PC-9 (cell line): ENCODE measurements at regions not wholly inside any gene's neighbourhood (a gene's known extent, or its start where the extent isn't known, plus 50 kb on each side); places are given as distances from the start of the nearest gene placed in this dataset.

Experiments used
- BruUV-seq: library from RNA; stranded (reverse); fragments of 400-500 nt; replicated peaks from 2 replicates; lab custom pipeline; 2021; lab: Mats Ljungman, UMichigan
- CTCF ChIA-PET: fragments of 300-600 bp; sonication (Branson Sonifier 250); formaldehyde crosslinking; loops from one replicate; lab custom pipeline; 2022; ENCODE audit warnings: antibody characterized with exemption; lab: Charles Lee
- POLR2A ChIA-PET: fragments of 300-600 bp; sonication (Branson Sonifier 250); formaldehyde crosslinking; loops from one replicate; lab custom pipeline; 2022; ENCODE audit warnings: antibody characterized with exemption; ENCODE audit not compliant: unreplicated experiment; lab: Charles Lee
- DNase-seq, 2 experiments: peaks; one replicate each; pipeline versions ENCODE4 v3.0.0 to v3.0.0-alpha.2; 2015 to 2022; ENCODE audit warnings: mixed read lengths in 1 of 2
- H2AFZ ChIP-seq: fragments of 200-600 bp; sonication (generic); 2 replicates; pipeline ENCODE4 v1.8.1; 2017; ENCODE audit warnings: antibody characterized with exemption
- H3F3A ChIP-seq: fragments of 200-600 bp; sonication (generic); 2 replicates; pipeline ENCODE4 v1.8.1; 2017; ENCODE audit warnings: antibody characterized with exemption, mild to moderate bottlenecking, low read depth; ENCODE audit not compliant: insufficient read depth
- H3K27ac ChIP-seq: fragments of 200-600 bp; sonication (generic); 2 replicates; pipeline ENCODE4 v1.6.1; 2016; ENCODE audit warnings: mixed run types
- H3K27me3 ChIP-seq: fragments of 200-600 bp; sonication (generic); 2 replicates; pipeline ENCODE4 v1.6.1; 2016; ENCODE audit warnings: low read depth, mixed run types; ENCODE audit not compliant: insufficient read depth
- H3K36me3 ChIP-seq: fragments of 200-600 bp; sonication (generic); 2 replicates; pipeline ENCODE4 v1.6.1; 2016; ENCODE audit warnings: low read depth, mixed run types
- H3K4me1 ChIP-seq: fragments of 200-600 bp; sonication (generic); replicated peaks from 2 replicates; pipeline ENCODE4 v1.6.1; 2016; ENCODE audit warnings: mixed run types; ENCODE audit not compliant: insufficient read depth
- H3K4me2 ChIP-seq: fragments of 200-600 bp; sonication (generic); 2 replicates; pipeline ENCODE4 v1.6.1; 2017; ENCODE audit warnings: mixed run types
- H3K4me3 ChIP-seq: fragments of 200-600 bp; sonication (generic); 2 replicates; pipeline ENCODE4 v1.6.1; 2016; ENCODE audit warnings: mixed run types
- H3K79me2 ChIP-seq: fragments of 200-600 bp; sonication (generic); 2 replicates; pipeline ENCODE4 v1.6.1; 2017; ENCODE audit warnings: low read depth, mixed run types
- H3K9me2 ChIP-seq: fragments of 200-600 bp; sonication (generic); 2 replicates; pipeline ENCODE4 v1.8.1; 2017; ENCODE audit warnings: mild to moderate bottlenecking; ENCODE audit not compliant: insufficient read depth
- H3K9me3 ChIP-seq: fragments of 200-600 bp; sonication (generic); 2 replicates; pipeline ENCODE4 v1.8.1; 2016; ENCODE audit warnings: low read depth; ENCODE audit not compliant: insufficient read depth
- H4K20me1 ChIP-seq: fragments of 200-600 bp; sonication (generic); 2 replicates; pipeline ENCODE4 v1.8.1; 2017; ENCODE audit not compliant: insufficient read depth
- EZH2 ChIP-seq: fragments of 200-600 bp; sonication (generic); IDR thresholded peaks from 2 replicates; pipeline ENCODE4 v1.8.0; 2017; ENCODE audit warnings: antibody characterized with exemption, low read depth
- intact Hi-C: fragments of 100-400 bp; cut with micrococcal nuclease; formaldehyde crosslinking; loops from one replicate; pipeline ENCODE4 v1.10.0; 2022; ENCODE audit not compliant: unreplicated experiment
- TF ChIP-seq, protein P1 (sequence below): fragments of 200-600 bp; sonication (generic); conservative IDR thresholded peaks from 2 replicates; pipeline ENCODE4 v1.6.1; 2017; ENCODE audit warnings: mixed run types, antibody characterized with exemption, mild to moderate bottlenecking, moderate library complexity

GRCh38 chr14:29444805-29445204 lies 482.8 kb downstream of the PRKD1 start:
- CTCF ChIA-PET: no interaction called here
- TF ChIP-seq, protein P1, sequence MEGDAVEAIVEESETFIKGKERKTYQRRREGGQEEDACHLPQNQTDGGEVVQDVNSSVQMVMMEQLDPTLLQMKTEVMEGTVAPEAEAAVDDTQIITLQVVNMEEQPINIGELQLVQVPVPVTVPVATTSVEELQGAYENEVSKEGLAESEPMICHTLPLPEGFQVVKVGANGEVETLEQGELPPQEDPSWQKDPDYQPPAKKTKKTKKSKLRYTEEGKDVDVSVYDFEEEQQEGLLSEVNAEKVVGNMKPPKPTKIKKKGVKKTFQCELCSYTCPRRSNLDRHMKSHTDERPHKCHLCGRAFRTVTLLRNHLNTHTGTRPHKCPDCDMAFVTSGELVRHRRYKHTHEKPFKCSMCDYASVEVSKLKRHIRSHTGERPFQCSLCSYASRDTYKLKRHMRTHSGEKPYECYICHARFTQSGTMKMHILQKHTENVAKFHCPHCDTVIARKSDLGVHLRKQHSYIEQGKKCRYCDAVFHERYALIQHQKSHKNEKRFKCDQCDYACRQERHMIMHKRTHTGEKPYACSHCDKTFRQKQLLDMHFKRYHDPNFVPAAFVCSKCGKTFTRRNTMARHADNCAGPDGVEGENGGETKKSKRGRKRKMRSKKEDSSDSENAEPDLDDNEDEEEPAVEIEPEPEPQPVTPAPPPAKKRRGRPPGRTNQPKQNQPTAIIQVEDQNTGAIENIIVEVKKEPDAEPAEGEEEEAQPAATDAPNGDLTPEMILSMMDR: no peak
- no peak for TF ChIP-seq EZH2
- no peaks in the 10 kb centered on the region for H3K9me3 ChIP-seq
- H3K4me1 ChIP-seq: no peaks in the 10 kb centered on the region
- intact Hi-C loops: no loop called here
- no peak for DNase-seq
- no TSS peak for BruUV-seq
- H3F3A ChIP-seq: no peaks in the 10 kb centered on the region
- H3K27me3 ChIP-seq: no peaks in the 10 kb centered on the region
- H3K4me2 ChIP-seq: no peak overlapping the region
- no peaks in the 10 kb centered on the region for H3K9me2 ChIP-seq
- no peak overlapping the region for H3K27ac ChIP-seq
- H4K20me1 ChIP-seq: no peaks in the 10 kb centered on the region
- POLR2A ChIA-PET: no interaction called here
- H3K79me2 ChIP-seq: no peaks in the 10 kb centered on the region
- no peaks in the 10 kb centered on the region for H3K36me3 ChIP-seq
- no peak overlapping the region for H2AFZ ChIP-seq
- H3K4me3 ChIP-seq: no peak overlapping the region

DNA sequence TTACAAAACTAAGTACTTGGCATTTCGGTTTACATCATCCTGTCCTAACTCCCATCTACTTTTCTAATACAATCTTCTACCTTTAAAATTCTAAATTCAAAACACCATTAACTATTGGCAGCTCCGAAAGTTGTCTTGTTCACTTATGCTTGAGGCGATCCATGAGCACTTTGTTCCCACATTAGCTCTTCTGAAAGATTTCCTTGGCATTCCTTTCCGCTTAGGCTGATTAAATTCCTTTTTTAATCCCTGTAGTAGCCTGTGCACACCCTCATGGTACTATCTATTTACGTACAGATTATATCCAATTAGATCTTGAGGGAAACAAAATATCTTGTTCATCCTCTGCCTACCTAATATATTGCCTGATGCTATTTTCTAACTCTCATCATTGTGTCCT lies 480.7 kb downstream of the PRKD1 start:
- Histone ChIP-seq H4K20me1 (no peaks in the 10 kb centered on the region), H3K9me2 (no peaks in the 10 kb centered on the region), H3K79me2 (no peaks in the 10 kb centered on the region), H3K4me3 (no peak overlapping the region), H3K27me3 (no peaks in the 10 kb centered on the region), H3K27ac (no peak overlapping the region), H3K4me1 (no peaks in the 10 kb centered on the region), H2AFZ (no peak overlapping the region), H3K4me2 (no peak overlapping the region), H3K36me3 (no peaks in the 10 kb centered on the region), H3F3A (no peaks in the 10 kb centered on the region), H3K9me3 (no peaks in the 10 kb centered on the region)
- DNase-seq: no peak
- TF ChIP-seq, protein P1: no peak
- TF ChIP-seq EZH2: no peak
- ChIA-PET POLR2A (no interaction called here), CTCF (no interaction called here)
- intact Hi-C loops: no loop called here
- BruUV-seq: no TSS peak

- no peak for TF ChIP-seq EZH2
- BruUV-seq: no TSS peak
- Histone ChIP-seq H3K27ac (no peak overlapping the region), H3K36me3 (no peaks in the 10 kb centered on the region), H2AFZ (no peak overlapping the region), H3K4me2 (no peak overlapping the region), H3K79me2 (no peaks in the 10 kb centered on the region), H3K9me3 (no peaks in the 10 kb centered on the region), H3K27me3 (no peaks in the 10 kb centered on the region), H3K9me2 (no peaks in the 10 kb centered on the region), H4K20me1 (no peaks in the 10 kb centered on the region), H3K4me3 (no peak overlapping the region), H3K4me1 (no peaks in the 10 kb centered on the region), H3F3A (no peaks in the 10 kb centered on the region)
- DNase-seq: no peak
- intact Hi-C loops: no loop called here
- ChIA-PET POLR2A (no interaction called here), CTCF (no interaction called here)
Measured at GRCh38 chr14:29451941-29452340, 475.7 kb downstream of the PRKD1 start.

GRCh38 chr14:29453045-29453444 lies 474.6 kb downstream of the PRKD1 start:
- TF ChIP-seq, protein P1: no peak
- TF ChIP-seq EZH2: no peak
- H3K4me1 ChIP-seq: no peaks in the 10 kb centered on the region
- H3K27me3 ChIP-seq: no peaks in the 10 kb centered on the region
- no peaks in the 10 kb centered on the region for H3K9me3 ChIP-seq
- POLR2A ChIA-PET: interaction anchor here (0.6 kb wide), 1 partner anchor 213 kb away, joined by 3 read pairs; no protein-coding TSS in a partner anchor
- no peak overlapping the region for H3K4me2 ChIP-seq
- no peak overlapping the region for H2AFZ ChIP-seq
- no peak overlapping the region for H3K27ac ChIP-seq
- intact Hi-C loops: no loop called here
- H3K4me3 ChIP-seq: no peak overlapping the region
- no peaks in the 10 kb centered on the region for H3K79me2 ChIP-seq
- H3K36me3 ChIP-seq: no peaks in the 10 kb centered on the region
- no peaks in the 10 kb centered on the region; the same call in 1 of the 2 replicates for H3K9me2 ChIP-seq
- DNase-seq: no peak
- BruUV-seq: no TSS peak
- no peaks in the 10 kb centered on the region for H4K20me1 ChIP-seq
- no peaks in the 10 kb centered on the region for H3F3A ChIP-seq
- CTCF ChIA-PET: no interaction called here
